Effector memory CD4-positive, alpha-beta T cell (primary cell): ENCODE measurements at regions not wholly inside any gene's neighbourhood (a gene's known extent, or its start where the extent isn't known, plus 50 kb on each side); places are given as distances from the start of the nearest gene placed in this dataset.

Source experiments
- DNase-seq, 3 donors: peaks; one replicate each; pipeline ENCODE4 v3.0.0-alpha.2; 2020
- H3K27ac ChIP-seq: 2 replicates; pipeline ENCODE4 v1.7.0; 2013; ENCODE audit warnings: mild to moderate bottlenecking, low read length, moderate library complexity; ENCODE audit not compliant: insufficient read depth, poor library complexity, severe bottlenecking
- H3K27me3 ChIP-seq: replicated peaks from 2 replicates; pipeline ENCODE4 v1.7.0; 2013; ENCODE audit warnings: mild to moderate bottlenecking, low read length; ENCODE audit not compliant: insufficient read depth, control insufficient read depth, poor library complexity, severe bottlenecking
- H3K36me3 ChIP-seq: 2 replicates; pipeline ENCODE4 v1.7.0; 2013; ENCODE audit warnings: mild to moderate bottlenecking, low read length, moderate library complexity; ENCODE audit not compliant: control insufficient read depth, insufficient read depth
- H3K4me1 ChIP-seq: 2 replicates; pipeline ENCODE4 v1.7.0; 2013; ENCODE audit warnings: low read length, mild to moderate bottlenecking; ENCODE audit not compliant: control insufficient read depth, insufficient read depth, poor library complexity, severe bottlenecking
- H3K4me3 ChIP-seq: 2 replicates; pipeline ENCODE4 v1.7.0; 2013; ENCODE audit warnings: low read length, low read depth, mild to moderate bottlenecking; ENCODE audit not compliant: insufficient read depth, poor library complexity, severe bottlenecking
- H3K9me3 ChIP-seq: 2 replicates; pipeline ENCODE4 v1.7.0; 2013; ENCODE audit warnings: mild to moderate bottlenecking, low read length, moderate library complexity; ENCODE audit not compliant: control insufficient read depth

- Histone ChIP-seq H3K27me3 (no peaks in the 10 kb centered on the region), H3K9me3 (no peaks in the 10 kb centered on the region), H3K4me1 (peaks cover 26% of the 10 kb centered on the region), H3K27ac (no peak overlapping the region), H3K4me3 (no peak overlapping the region), H3K36me3 (peaks cover 9% of the 10 kb centered on the region)
- no peak for DNase-seq
Measured at GRCh38 chr2:134133622-134134312, 120.1 kb upstream of the MGAT5 start.

- Histone ChIP-seq H3K4me3 (no peak overlapping the region), H3K4me1 (peaks cover 24% of the 10 kb centered on the region), H3K27ac (no peak overlapping the region), H3K27me3 (no peaks in the 10 kb centered on the region), H3K36me3 (peaks cover 9% of the 10 kb centered on the region), H3K9me3 (no peaks in the 10 kb centered on the region)
- DNase-seq, result no peak
Measured at GRCh38 chr2:134134313-134134706, 119.6 kb upstream of the MGAT5 start.

GRCh38 chr2:134134827-134135226 lies 119.0 kb upstream of the MGAT5 start:
- Histone ChIP-seq H3K4me1 (peaks cover 24% of the 10 kb centered on the region), H3K27ac (no peak overlapping the region)
- no peak for DNase-seq

GRCh38 chr2:134135793-134136192 lies 118.1 kb upstream of the MGAT5 start:
- H3K4me1 ChIP-seq, result peaks cover 28% of the 10 kb centered on the region
- peaks cover 6% of the 10 kb centered on the region for H3K36me3 ChIP-seq
- H3K4me3 ChIP-seq, result no peak overlapping the region
- no peak overlapping the region for H3K27ac ChIP-seq
- H3K27me3 ChIP-seq, result no peaks in the 10 kb centered on the region
- no peaks in the 10 kb centered on the region for H3K9me3 ChIP-seq
- no peak for DNase-seq

More at GRCh38 chr2:134134827-134135226, 119.0 kb upstream of the MGAT5 start:
- H3K36me3 ChIP-seq, result peaks cover 9% of the 10 kb centered on the region
- H3K4me3 ChIP-seq, result no peak overlapping the region
- no peaks in the 10 kb centered on the region for H3K27me3 ChIP-seq
- H3K9me3 ChIP-seq, result no peaks in the 10 kb centered on the region

GRCh38 chr2:134136731-134137130 lies 117.1 kb upstream of the MGAT5 start:
- H3K4me1 ChIP-seq, result peaks cover 28% of the 10 kb centered on the region
- H3K27ac ChIP-seq, result no peak overlapping the region

GRCh38 chr2:134137182-134137611 lies 116.7 kb upstream of the MGAT5 start:
- DNase-seq, result no peak
- Histone ChIP-seq H3K4me3 (no peak overlapping the region), H3K36me3 (no peaks in the 10 kb centered on the region), H3K4me1 (peaks cover 28% of the 10 kb centered on the region), H3K27ac (no peak overlapping the region), H3K27me3 (no peaks in the 10 kb centered on the region), H3K9me3 (no peaks in the 10 kb centered on the region)

More at GRCh38 chr2:134136731-134137130, 117.1 kb upstream of the MGAT5 start:
- no peaks in the 10 kb centered on the region for H3K27me3 ChIP-seq
- H3K9me3 ChIP-seq, result no peaks in the 10 kb centered on the region
- no peak overlapping the region for H3K4me3 ChIP-seq
- no peaks in the 10 kb centered on the region for H3K36me3 ChIP-seq
- no peak for DNase-seq

- Histone ChIP-seq H3K36me3 (no peaks in the 10 kb centered on the region), H3K4me1 (peaks cover 28% of the 10 kb centered on the region), H3K9me3 (no peaks in the 10 kb centered on the region), H3K27me3 (no peaks in the 10 kb centered on the region), H3K4me3 (no peak overlapping the region), H3K27ac (no peak overlapping the region)
- no peak for DNase-seq
Measured at GRCh38 chr2:134138115-134138514, 115.8 kb upstream of the MGAT5 start.

GRCh38 chr2:134139611-134140010 lies 114.3 kb upstream of the MGAT5 start:
- DNase-seq, result no peak
- Histone ChIP-seq H3K4me3 (no peak overlapping the region), H3K4me1 (peaks cover 23% of the 10 kb centered on the region), H3K27ac (no peak overlapping the region), H3K9me3 (no peaks in the 10 kb centered on the region), H3K36me3 (no peaks in the 10 kb centered on the region), H3K27me3 (no peaks in the 10 kb centered on the region)

GRCh38 chr2:134140251-134140661 lies 113.6 kb upstream of the MGAT5 start:
- H3K27me3 ChIP-seq, result no peaks in the 10 kb centered on the region
- no peak overlapping the region for H3K27ac ChIP-seq
- no peaks in the 10 kb centered on the region for H3K9me3 ChIP-seq
- no peak overlapping the region for H3K4me3 ChIP-seq
- peaks cover 23% of the 10 kb centered on the region for H3K4me1 ChIP-seq
- DNase-seq, result no peak
- no peaks in the 10 kb centered on the region for H3K36me3 ChIP-seq

GRCh38 chr2:134141598-134142340 lies 112.1 kb upstream of the MGAT5 start:
- Histone ChIP-seq H3K4me1 (peaks cover 20% of the 10 kb centered on the region), H3K27ac (no peak overlapping the region), H3K36me3 (no peaks in the 10 kb centered on the region), H3K27me3 (no peaks in the 10 kb centered on the region), H3K4me3 (no peak overlapping the region), H3K9me3 (no peaks in the 10 kb centered on the region)
- DNase-seq, result no peak
